ENCODE measurements at regions not wholly inside any gene's neighbourhood (a gene's known extent, or its start where the extent isn't known, plus 50 kb on each side); places are given as distances from the start of the nearest gene placed in this dataset.

DNA sequence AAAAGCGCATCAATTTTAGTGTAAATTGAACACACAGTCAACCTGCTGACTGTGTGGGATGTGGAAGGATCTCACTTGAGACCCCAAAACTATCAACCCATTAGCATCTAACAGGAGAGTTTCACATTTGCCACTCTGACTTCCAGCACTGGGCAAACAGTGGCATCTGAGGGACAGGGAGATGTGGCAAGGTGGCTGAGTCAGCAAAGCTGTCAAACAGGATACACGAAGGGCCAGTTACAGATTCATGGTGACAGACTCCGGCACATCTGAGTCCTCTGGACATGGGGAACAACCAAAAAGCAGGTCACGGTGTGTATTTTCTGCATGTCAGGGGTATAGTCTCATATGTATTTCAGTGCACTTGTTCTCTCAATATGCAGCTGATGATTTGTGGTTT is 573.4 kb upstream of the PPP2R3A start:
- TF ChIP-seq, protein P1, sequence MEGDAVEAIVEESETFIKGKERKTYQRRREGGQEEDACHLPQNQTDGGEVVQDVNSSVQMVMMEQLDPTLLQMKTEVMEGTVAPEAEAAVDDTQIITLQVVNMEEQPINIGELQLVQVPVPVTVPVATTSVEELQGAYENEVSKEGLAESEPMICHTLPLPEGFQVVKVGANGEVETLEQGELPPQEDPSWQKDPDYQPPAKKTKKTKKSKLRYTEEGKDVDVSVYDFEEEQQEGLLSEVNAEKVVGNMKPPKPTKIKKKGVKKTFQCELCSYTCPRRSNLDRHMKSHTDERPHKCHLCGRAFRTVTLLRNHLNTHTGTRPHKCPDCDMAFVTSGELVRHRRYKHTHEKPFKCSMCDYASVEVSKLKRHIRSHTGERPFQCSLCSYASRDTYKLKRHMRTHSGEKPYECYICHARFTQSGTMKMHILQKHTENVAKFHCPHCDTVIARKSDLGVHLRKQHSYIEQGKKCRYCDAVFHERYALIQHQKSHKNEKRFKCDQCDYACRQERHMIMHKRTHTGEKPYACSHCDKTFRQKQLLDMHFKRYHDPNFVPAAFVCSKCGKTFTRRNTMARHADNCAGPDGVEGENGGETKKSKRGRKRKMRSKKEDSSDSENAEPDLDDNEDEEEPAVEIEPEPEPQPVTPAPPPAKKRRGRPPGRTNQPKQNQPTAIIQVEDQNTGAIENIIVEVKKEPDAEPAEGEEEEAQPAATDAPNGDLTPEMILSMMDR (IDR thresholded peaks at IDR 0.05) = no peak
- TF ChIP-seq POLR2A (IDR thresholded peaks at IDR 0.05) = no peak
